B cell (primary cell): ENCODE measurements at regions not wholly inside any gene's neighbourhood (a gene's known extent, or its start where the extent isn't known, plus 50 kb on each side); places are given as distances from the start of the nearest gene placed in this dataset.

Experiments used
- ATAC-seq: fragments of 200-7000 bp; cut with Tn5 transposase; one replicate; pipeline ENCODE4 v1.10.0; 2021; ENCODE audit warnings: low read depth, mild to moderate bottlenecking, moderate number of reproducible peaks, moderate library complexity
- CTCF ChIA-PET: fragments of 350-600 bp; sonication (Branson Sonifier 250); formaldehyde crosslinking; loops from one replicate; lab custom pipeline; 2021; ENCODE audit warnings: antibody characterized with exemption, inconsistent platforms; lab: Charles Lee
- POLR2A ChIA-PET: fragments of 350-600 bp; sonication (Branson Sonifier 250); formaldehyde crosslinking; loops from one replicate; lab custom pipeline; 2021; ENCODE audit warnings: antibody characterized with exemption; lab: Charles Lee
- DNase-seq: peaks from one replicate; pipeline ENCODE4 v3.0.0; 2013
- H2AFZ ChIP-seq: 2 replicates; pipeline ENCODE4 v1.6.1; 2012; ENCODE audit warnings: mild to moderate bottlenecking, low read depth, low read length; ENCODE audit not compliant: insufficient read depth, poor library complexity, severe bottlenecking
- H3K27ac ChIP-seq, 2 donors: 1 replicate in 1 of 2; 2 replicates in 1 of 2; pipeline ENCODE4 v1.5.1; 2012 to 2013; ENCODE audit warnings: low read length in 2 of 2, mild to moderate bottlenecking in 2 of 2, moderate library complexity in 1 of 2
- H3K27me3 ChIP-seq, 4 experiments: fragments of 200-600 bp in 1 of 4; sonication (generic) in 1 of 4; replicated peaks in 1 of 4; 1 replicate in 2 of 4; 2 replicates in 2 of 4; pipeline versions ENCODE4 v1.6.1 to v1.7.0; 2013 to 2016; ENCODE audit warnings: low read length in 3 of 4, mild to moderate bottlenecking in 2 of 4, mixed read lengths in 1 of 4, moderate library complexity in 1 of 4; ENCODE audit not compliant: insufficient read depth in 4 of 4, control insufficient read depth in 3 of 4; ENCODE audit errors: control extremely low read depth in 1 of 4
- H3K36me3 ChIP-seq, 2 experiments: replicated peaks in 1 of 2; 1 replicate in 1 of 2; 2 replicates in 1 of 2; pipeline versions ENCODE4 v1.6.1 to v1.7.1; 2013; ENCODE audit warnings: low read length in 1 of 2; ENCODE audit not compliant: insufficient read depth in 2 of 2, control insufficient read depth in 1 of 2; ENCODE audit errors: control extremely low read depth in 1 of 2, extremely low read depth in 1 of 2
- H3K4me1 ChIP-seq, 2 donors: fragments of 200-600 bp in 1 of 2; sonication (generic) in 1 of 2; 1 replicate in 1 of 2; 2 replicates in 1 of 2; pipeline versions ENCODE4 v1.5.1 to v1.6.1; 2013 to 2017; ENCODE audit warnings: low read length in 2 of 2; ENCODE audit not compliant: control insufficient read depth in 2 of 2, insufficient read depth in 2 of 2
- H3K4me2 ChIP-seq: replicated peaks from 2 replicates; pipeline ENCODE3; 2012; ENCODE audit warnings: mild to moderate bottlenecking, low read depth, low read length; ENCODE audit not compliant: poor library complexity, severe bottlenecking
- H3K4me3 ChIP-seq, 5 experiments: fragments of 200-600 bp in 1 of 5; sonication (generic) in 1 of 5; 1 replicate in 3 of 5; 2 replicates in 2 of 5; pipeline versions ENCODE4 v1.5.1 to v1.7.0; 2011 to 2016; ENCODE audit warnings: low read length in 4 of 5, mild to moderate bottlenecking in 4 of 5, low read depth in 2 of 5, control low read depth in 1 of 5, moderate library complexity in 1 of 5; ENCODE audit not compliant: insufficient read depth in 1 of 5; ENCODE audit errors: control extremely low read depth in 1 of 5, extremely low read depth in 1 of 5
- H3K79me2 ChIP-seq: fragments of 200-600 bp; sonication (generic); one replicate; pipeline ENCODE4 v1.6.0; 2016; ENCODE audit warnings: low read length; ENCODE audit not compliant: control insufficient read depth, insufficient read depth
- H3K9ac ChIP-seq: fragments of 200-600 bp; sonication (generic); 2 replicates; pipeline ENCODE4 v1.6.1; 2017; ENCODE audit warnings: mild to moderate bottlenecking, low read length, moderate library complexity
- H3K9me3 ChIP-seq, 3 donors: one replicate each; pipeline versions ENCODE4 v1.6.1 to v1.7.1; 2013; ENCODE audit warnings: low read length in 2 of 3; ENCODE audit not compliant: control insufficient read depth in 2 of 3, insufficient read depth in 1 of 3; ENCODE audit errors: control extremely low read depth in 1 of 3
- H4K20me1 ChIP-seq: 2 replicates; pipeline ENCODE4 v1.6.0; 2012; ENCODE audit warnings: mild to moderate bottlenecking, low read length; ENCODE audit not compliant: insufficient read depth, control insufficient read depth, poor library complexity, severe bottlenecking
- H3K27ac Mint-ChIP-seq: one replicate; pipeline ENCODE4 v1.8.0; 2021; ENCODE audit warnings: mixed read lengths
- H3K27me3 Mint-ChIP-seq: one replicate; pipeline ENCODE4 v1.8.0; 2021; ENCODE audit warnings: mixed read lengths
- H3K4me1 Mint-ChIP-seq: one replicate; pipeline ENCODE4 v1.8.0; 2021; ENCODE audit warnings: mixed read lengths
- H3K4me3 Mint-ChIP-seq: one replicate; pipeline ENCODE4 v1.8.0; 2021; ENCODE audit warnings: mixed read lengths
- H3K9me3 Mint-ChIP-seq: one replicate; pipeline ENCODE4 v1.8.0; 2022; ENCODE audit warnings: mixed read lengths; ENCODE audit not compliant: insufficient read depth
- CTCF ChIP-seq: fragments of 200-600 bp; IDR thresholded peaks from one replicate; pipeline ENCODE4 v1.8.0; 2022; ENCODE audit warnings: antibody characterized with exemption, mild to moderate bottlenecking
- EZH2 ChIP-seq: IDR thresholded peaks from 2 replicates; pipeline ENCODE4 v1.6.1; 2012; ENCODE audit warnings: borderline replicate concordance, low read depth, mild to moderate bottlenecking, moderate library complexity, low read length; ENCODE audit not compliant: insufficient read depth, poor library complexity, severe bottlenecking
- WGBS: methylation state at CpG from one replicate; pipeline ENCODE4 v1.1.5; 2013; ENCODE audit warnings: missing lambda C conversion rate; ENCODE audit not compliant: insufficient coverage; 5-methylcytosine and 5-hydroxymethylcytosine counted together
- intact Hi-C: fragments of 100-400 bp; cut with micrococcal nuclease; formaldehyde crosslinking; loops from one replicate; pipeline ENCODE4 v1.10.0; 2022

- no peak for TF ChIP-seq EZH2
- TF ChIP-seq CTCF, result no peak
- intact Hi-C loops, result no loop called here
Measured at GRCh38 chr4:28621591-28621990, 1761.0 kb downstream of the STIM2 start.

GRCh38 chr4:28636971-28637370, 1776.3 kb downstream of the STIM2 start:
- ATAC-seq (no peak), DNase-seq (no peak)
- Histone ChIP-seq H2AFZ (no peak overlapping the region), H3K79me2 (no peaks in the 10 kb centered on the region), H3K27me3 (no peaks in the 10 kb centered on the region), H3K27ac (no peak overlapping the region), H3K9me3 (no peaks in the 10 kb centered on the region), H3K9ac (no peak overlapping the region), H3K36me3 (no peaks in the 10 kb centered on the region), H3K4me2 (no peak overlapping the region), H4K20me1 (no peaks in the 10 kb centered on the region), H3K4me3 (no peak overlapping the region), H3K4me1 (no peaks in the 10 kb centered on the region)
- no CpG with 5 or more reads among the region's 3 CpGs for WGBS
- TF ChIP-seq EZH2 (no peak), CTCF (no peak)
- H3K4me1 Mint-ChIP-seq, result no peaks in the 10 kb centered on the region
- no peaks in the 10 kb centered on the region for H3K27me3 Mint-ChIP-seq
- H3K27ac Mint-ChIP-seq, result no peak overlapping the region
- ChIA-PET CTCF (no interaction called here), POLR2A (no interaction called here)
- no peak overlapping the region for H3K4me3 Mint-ChIP-seq
- intact Hi-C loops, result no loop called here
- H3K9me3 Mint-ChIP-seq, result no peaks in the 10 kb centered on the region

More at GRCh38 chr4:28621591-28621990, 1761.0 kb downstream of the STIM2 start:
- no peaks in the 10 kb centered on the region for H3K79me2 ChIP-seq
- WGBS, result no CpG with 5 or more reads among the region's 3 CpGs
- CTCF ChIA-PET, result no interaction called here
- POLR2A ChIA-PET, result no interaction called here
- Mint-ChIP-seq H3K4me1 (no peaks in the 10 kb centered on the region), H3K9me3 (peaks cover 2% of the 10 kb centered on the region), H3K4me3 (no peak overlapping the region), H3K27me3 (no peaks in the 10 kb centered on the region), H3K27ac (no peak overlapping the region)
- no peak overlapping the region for H3K4me2 ChIP-seq
- DNase-seq, result no peak
- no peak overlapping the region for H3K4me3 ChIP-seq
- H3K27me3 ChIP-seq, result no peaks in the 10 kb centered on the region
- no peak overlapping the region for H3K27ac ChIP-seq
- no peaks in the 10 kb centered on the region for H3K9me3 ChIP-seq
- H4K20me1 ChIP-seq, result no peaks in the 10 kb centered on the region
- no peaks in the 10 kb centered on the region for H3K36me3 ChIP-seq
- H3K9ac ChIP-seq, result no peak overlapping the region
- no peak for ATAC-seq
- no peaks in the 10 kb centered on the region for H3K4me1 ChIP-seq
- no peak overlapping the region for H2AFZ ChIP-seq
